CD14-positive monocyte (primary cell): ENCODE measurements at regions not wholly inside any gene's neighbourhood (a gene's known extent, or its start where the extent isn't known, plus 50 kb on each side); places are given as distances from the start of the nearest gene placed in this dataset.

Source experiments
- DNase-seq, 3 donors: peaks; one replicate each; pipeline ENCODE4 v3.0.0-alpha.2; 2011 to 2022
- H2AFZ ChIP-seq: 2 replicates; pipeline ENCODE4 v1.6.0; 2012; ENCODE audit warnings: mild to moderate bottlenecking, low read depth, low read length, inconsistent platforms; ENCODE audit not compliant: insufficient read depth, poor library complexity, severe bottlenecking
- H3K27ac ChIP-seq, 2 donors: 1 replicate in 1 of 2; 2 replicates in 1 of 2; pipeline ENCODE4 v1.5.1; 2012 to 2013; ENCODE audit warnings: low read length in 2 of 2, control low read depth in 1 of 2, inconsistent platforms in 1 of 2, low read depth in 1 of 2, mild to moderate bottlenecking in 1 of 2
- H3K27me3 ChIP-seq, 2 donors: one replicate each; pipeline versions ENCODE4 v1.6.0 to v1.6.1; 2011 to 2013; ENCODE audit warnings: low read length in 2 of 2; ENCODE audit not compliant: control insufficient read depth in 2 of 2, insufficient read depth in 2 of 2
- H3K36me3 ChIP-seq, 2 donors: replicated peaks in 1 of 2; 1 replicate in 1 of 2; 2 replicates in 1 of 2; pipeline versions ENCODE4 v1.5.1 to v1.6.1; 2012 to 2013; ENCODE audit warnings: low read length in 2 of 2, control low read depth in 1 of 2, inconsistent platforms in 1 of 2, mild to moderate bottlenecking in 1 of 2; ENCODE audit not compliant: insufficient read depth in 2 of 2, control insufficient read depth in 1 of 2
- H3K4me1 ChIP-seq, 2 donors: 1 replicate in 1 of 2; 2 replicates in 1 of 2; pipeline versions ENCODE4 v1.5.1 to v1.6.1; 2012 to 2013; ENCODE audit warnings: low read length in 2 of 2, control low read depth in 1 of 2, inconsistent platforms in 1 of 2, mild to moderate bottlenecking in 1 of 2, moderate library complexity in 1 of 2; ENCODE audit not compliant: insufficient read depth in 2 of 2, control insufficient read depth in 1 of 2
- H3K4me2 ChIP-seq: replicated peaks from 2 replicates; pipeline ENCODE3; 2012; ENCODE audit warnings: low read length, moderate library complexity, mild to moderate bottlenecking; ENCODE audit not compliant: poor library complexity, severe bottlenecking; ENCODE audit errors: extremely low read depth
- H3K4me3 ChIP-seq, 3 experiments: fragments of 200-600 bp in 1 of 3; sonication (generic) in 1 of 3; replicated peaks in 1 of 3; 1 replicate in 2 of 3; 2 replicates in 1 of 3; pipeline ENCODE4 v1.5.1; 2011 to 2013; ENCODE audit warnings: low read length in 3 of 3, mild to moderate bottlenecking in 3 of 3, control low read depth in 2 of 3, low read depth in 2 of 3, inconsistent platforms in 1 of 3, moderate library complexity in 1 of 3
- H3K79me2 ChIP-seq: 2 replicates; pipeline ENCODE4 v1.6.0; 2012; ENCODE audit warnings: mild to moderate bottlenecking, control low read depth, inconsistent platforms, low read length, moderate library complexity; ENCODE audit not compliant: insufficient read depth
- H3K9ac ChIP-seq: 2 replicates; pipeline ENCODE4 v1.6.0; 2017; ENCODE audit warnings: low read length, mild to moderate bottlenecking; ENCODE audit not compliant: insufficient read depth, poor library complexity, severe bottlenecking
- H3K9me3 ChIP-seq, 2 donors: replicated peaks in 1 of 2; 1 replicate in 1 of 2; 2 replicates in 1 of 2; pipeline versions ENCODE4 v1.5.1 to v1.6.1; 2012 to 2013; ENCODE audit warnings: low read length in 2 of 2, control low read depth in 1 of 2; ENCODE audit not compliant: control insufficient read depth in 1 of 2, insufficient read depth in 1 of 2
- H4K20me1 ChIP-seq: 2 replicates; pipeline ENCODE4 v1.6.0; 2012; ENCODE audit warnings: mild to moderate bottlenecking, low read length, control low read depth, moderate library complexity; ENCODE audit not compliant: insufficient read depth
- H3K27ac Mint-ChIP-seq, 7 donors: one replicate each; pipeline ENCODE4 v1.8.0; 2020; ENCODE audit warnings: mild to moderate bottlenecking in 7 of 7, mixed read lengths in 7 of 7, moderate library complexity in 6 of 7, inconsistent platforms in 2 of 7
- H3K27me3 Mint-ChIP-seq, 3 donors: one replicate each; pipeline ENCODE4 v1.8.0; 2021 to 2022; ENCODE audit warnings: low read depth in 3 of 3, mild to moderate bottlenecking in 3 of 3, mixed read lengths in 3 of 3, moderate library complexity in 3 of 3, inconsistent platforms in 1 of 3
- H3K36me3 Mint-ChIP-seq, 2 donors: one replicate each; pipeline ENCODE4 v1.8.0; 2020; ENCODE audit warnings: mixed read lengths in 2 of 2, inconsistent platforms in 1 of 2, mild to moderate bottlenecking in 1 of 2
- H3K4me1 Mint-ChIP-seq: one replicate; pipeline ENCODE4 v1.8.0; 2020; ENCODE audit warnings: mild to moderate bottlenecking, mixed read lengths
- H3K4me3 Mint-ChIP-seq, 2 donors: one replicate each; pipeline ENCODE4 v1.8.0; 2020; ENCODE audit warnings: mild to moderate bottlenecking in 2 of 2, mixed read lengths in 2 of 2, moderate library complexity in 1 of 2
- H3K9me3 Mint-ChIP-seq, 7 donors: one replicate each; pipeline ENCODE4 v1.8.0; 2020 to 2022; ENCODE audit warnings: mixed read lengths in 7 of 7, mild to moderate bottlenecking in 6 of 7, moderate library complexity in 6 of 7, inconsistent platforms in 2 of 7
- CTCF ChIP-seq: fragments of 200-600 bp; IDR thresholded peaks from one replicate; pipeline ENCODE4 v1.8.0; 2022; ENCODE audit warnings: antibody characterized with exemption, mild to moderate bottlenecking
- WGBS: methylation state at CpG from one replicate; pipeline ENCODE4 v1.1.5; 2013; ENCODE audit warnings: missing lambda C conversion rate; ENCODE audit not compliant: insufficient coverage; 5-methylcytosine and 5-hydroxymethylcytosine counted together
- intact Hi-C, 2 donors: fragments of 100-400 bp; cut with micrococcal nuclease; formaldehyde crosslinking; loops; one replicate each; pipeline versions ENCODE4 v1.15.0 to v1.15.1; 2023

DNA sequence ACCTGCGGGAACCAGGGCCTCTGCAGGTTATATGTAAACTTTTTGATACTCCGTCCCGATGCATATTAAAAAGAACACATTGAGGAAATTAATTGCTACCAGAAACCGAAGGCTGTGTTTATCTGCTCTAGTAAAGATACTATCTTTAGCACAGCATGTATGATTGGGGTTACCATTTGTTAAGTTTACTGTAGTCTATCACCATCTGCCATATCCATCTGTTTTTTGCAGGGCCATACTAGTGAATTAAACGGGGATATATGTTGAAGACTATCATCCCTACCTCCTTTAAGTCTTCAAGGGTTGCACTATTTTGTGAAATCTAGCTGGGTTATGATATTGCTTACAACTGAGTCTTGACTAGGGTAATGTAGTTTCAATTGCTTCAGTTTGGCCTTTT lies 597.0 kb downstream of the SQOR start:
- no peak overlapping the region for H3K9ac ChIP-seq
- H3K9me3 ChIP-seq: no peaks in the 10 kb centered on the region
- no peaks in the 10 kb centered on the region for H3K27me3 ChIP-seq
- no peak for DNase-seq
- no peaks in the 10 kb centered on the region for H3K36me3 ChIP-seq
- H4K20me1 ChIP-seq: no peaks in the 10 kb centered on the region
- Mint-ChIP-seq H3K4me1 (no peaks in the 10 kb centered on the region), H3K27ac (no peak overlapping the region), H3K4me3 (no peak overlapping the region), H3K27me3 (no peaks in the 10 kb centered on the region), H3K9me3 (peaks cover 0 to 2% (median 2%) of the 10 kb centered on the region in 7 donors), H3K36me3 (no peaks in the 10 kb centered on the region)
- H3K4me2 ChIP-seq: no peak overlapping the region
- no peak for TF ChIP-seq CTCF
- no CpG with 5 or more reads among the region's 5 CpGs for WGBS
- H3K4me3 ChIP-seq: no peak overlapping the region
- H2AFZ ChIP-seq: no peak overlapping the region
- H3K27ac ChIP-seq: no peak overlapping the region
- no peaks in the 10 kb centered on the region for H3K79me2 ChIP-seq
- intact Hi-C loops: no loop called here
- H3K4me1 ChIP-seq: no peaks in the 10 kb centered on the region

GRCh38 chr15:46232471-46232870 lies 597.6 kb downstream of the SQOR start:
- H3K36me3 ChIP-seq: no peaks in the 10 kb centered on the region
- TF ChIP-seq CTCF: no peak
- H3K79me2 ChIP-seq: no peaks in the 10 kb centered on the region
- Mint-ChIP-seq H3K9me3 (peaks cover 0 to 2% (median 2%) of the 10 kb centered on the region in 7 donors), H3K4me3 (no peak overlapping the region), H3K27ac (no peak overlapping the region), H3K4me1 (no peaks in the 10 kb centered on the region), H3K36me3 (no peaks in the 10 kb centered on the region), H3K27me3 (no peaks in the 10 kb centered on the region)
- H3K4me2 ChIP-seq: no peak overlapping the region
- H3K27ac ChIP-seq: no peak overlapping the region
- no peaks in the 10 kb centered on the region for H4K20me1 ChIP-seq
- no peak overlapping the region for H3K4me3 ChIP-seq
- no peak overlapping the region for H3K9ac ChIP-seq
- intact Hi-C loops: no loop called here
- no peaks in the 10 kb centered on the region for H3K4me1 ChIP-seq
- no peak for DNase-seq
- no peaks in the 10 kb centered on the region for H3K27me3 ChIP-seq
- H3K9me3 ChIP-seq: no peaks in the 10 kb centered on the region
- H2AFZ ChIP-seq: no peak overlapping the region
- WGBS: 100% methylated on average over 1 of the region's 2 CpGs
